Left ventricle myocardium inferior (tissue), 1 donor: ENCODE measurements at regions not wholly inside any gene's neighbourhood (a gene's known extent, or its start where the extent isn't known, plus 50 kb on each side); places are given as distances from the start of the nearest gene placed in this dataset.

ENCODE experiments used
- DNase-seq: peaks from one replicate; pipeline ENCODE4 v3.0.0-alpha.2; 2020
- H3K27ac ChIP-seq: fragments of 200-600 bp; replicated peaks from 2 replicates; pipeline ENCODE4 v1.8.0; 2021
- H3K27me3 ChIP-seq: fragments of 200-600 bp; 2 replicates; pipeline ENCODE4 v1.8.0; 2021; ENCODE audit warnings: low read depth
- H3K36me3 ChIP-seq: fragments of 200-600 bp; 2 replicates; pipeline ENCODE4 v1.8.0; 2021
- H3K4me1 ChIP-seq: fragments of 200-600 bp; 2 replicates; pipeline ENCODE4 v1.8.0; 2021
- H3K4me3 ChIP-seq: fragments of 200-600 bp; 2 replicates; pipeline ENCODE4 v1.8.0; 2021; ENCODE audit warnings: mild to moderate bottlenecking, moderate library complexity
- H3K9me3 ChIP-seq: fragments of 200-600 bp; replicated peaks from 2 replicates; pipeline ENCODE4 v1.8.0; 2021
- intact Hi-C: fragments of 100-400 bp; cut with micrococcal nuclease; formaldehyde crosslinking; loops from one replicate; pipeline ENCODE4 v1.11.0; 2022
- TF ChIP-seq, protein P1 (sequence below): fragments of 200-600 bp; IDR thresholded peaks from 2 replicates; pipeline ENCODE4 v1.8.0; 2021; ENCODE audit warnings: antibody characterized with exemption, mild to moderate bottlenecking, borderline replicate concordance
- donor health status: DM: no; HTN: yes; CAD: no; lungs with severe emphysema.

DNA sequence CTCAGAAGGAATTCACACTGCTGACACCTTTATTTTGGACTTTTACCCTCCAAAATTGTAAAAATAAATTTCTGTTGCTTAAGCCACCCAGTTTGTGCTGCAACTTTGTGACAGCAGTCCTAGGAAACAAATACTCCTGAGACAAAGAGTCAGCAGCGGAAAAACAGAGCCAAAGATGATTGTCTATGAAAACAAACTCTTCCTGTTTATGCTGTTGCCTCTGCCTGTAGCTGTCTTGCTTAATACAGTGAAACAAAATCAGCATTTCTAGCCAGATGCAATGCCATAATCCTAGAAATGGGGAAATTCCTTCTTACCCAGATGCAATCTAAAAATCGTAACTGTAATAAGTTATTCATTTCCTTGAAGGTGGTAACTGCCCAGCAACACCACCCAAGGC is 387.5 kb upstream of the ATP11B start:
- no peaks in the 10 kb centered on the region for H3K27me3 ChIP-seq
- peaks cover 12% of the 10 kb centered on the region for H3K9me3 ChIP-seq
- TF ChIP-seq, protein P1, sequence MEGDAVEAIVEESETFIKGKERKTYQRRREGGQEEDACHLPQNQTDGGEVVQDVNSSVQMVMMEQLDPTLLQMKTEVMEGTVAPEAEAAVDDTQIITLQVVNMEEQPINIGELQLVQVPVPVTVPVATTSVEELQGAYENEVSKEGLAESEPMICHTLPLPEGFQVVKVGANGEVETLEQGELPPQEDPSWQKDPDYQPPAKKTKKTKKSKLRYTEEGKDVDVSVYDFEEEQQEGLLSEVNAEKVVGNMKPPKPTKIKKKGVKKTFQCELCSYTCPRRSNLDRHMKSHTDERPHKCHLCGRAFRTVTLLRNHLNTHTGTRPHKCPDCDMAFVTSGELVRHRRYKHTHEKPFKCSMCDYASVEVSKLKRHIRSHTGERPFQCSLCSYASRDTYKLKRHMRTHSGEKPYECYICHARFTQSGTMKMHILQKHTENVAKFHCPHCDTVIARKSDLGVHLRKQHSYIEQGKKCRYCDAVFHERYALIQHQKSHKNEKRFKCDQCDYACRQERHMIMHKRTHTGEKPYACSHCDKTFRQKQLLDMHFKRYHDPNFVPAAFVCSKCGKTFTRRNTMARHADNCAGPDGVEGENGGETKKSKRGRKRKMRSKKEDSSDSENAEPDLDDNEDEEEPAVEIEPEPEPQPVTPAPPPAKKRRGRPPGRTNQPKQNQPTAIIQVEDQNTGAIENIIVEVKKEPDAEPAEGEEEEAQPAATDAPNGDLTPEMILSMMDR, result no peak
- DNase-seq, result no peak
- H3K4me3 ChIP-seq, result no peak overlapping the region
- no peak overlapping the region for H3K27ac ChIP-seq
- H3K4me1 ChIP-seq, result no peaks in the 10 kb centered on the region
- H3K36me3 ChIP-seq, result no peaks in the 10 kb centered on the region
- intact Hi-C loops, result no loop called here

DNA sequence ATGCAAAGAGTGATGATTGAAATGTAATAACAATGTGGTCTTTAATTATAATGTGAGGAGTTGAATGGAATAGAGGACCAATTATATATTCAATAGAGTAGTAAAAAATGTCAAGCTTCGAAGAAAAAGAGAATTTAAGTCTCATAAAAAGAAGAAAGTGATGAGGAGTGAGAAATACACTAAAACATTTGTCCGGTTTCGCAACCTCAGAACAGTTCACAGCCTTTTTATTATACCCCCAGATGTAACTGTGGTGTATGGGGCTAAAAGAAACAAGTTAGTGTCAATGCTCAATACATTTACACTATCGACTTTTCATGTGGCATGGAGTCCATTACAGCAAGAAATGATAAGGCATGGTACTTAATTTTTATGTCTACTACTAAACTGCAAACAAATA is 386.5 kb upstream of the ATP11B start:
- H3K36me3 ChIP-seq, result no peaks in the 10 kb centered on the region
- TF ChIP-seq, protein P1, result no peak
- H3K9me3 ChIP-seq, result peaks cover 12% of the 10 kb centered on the region

DNA sequence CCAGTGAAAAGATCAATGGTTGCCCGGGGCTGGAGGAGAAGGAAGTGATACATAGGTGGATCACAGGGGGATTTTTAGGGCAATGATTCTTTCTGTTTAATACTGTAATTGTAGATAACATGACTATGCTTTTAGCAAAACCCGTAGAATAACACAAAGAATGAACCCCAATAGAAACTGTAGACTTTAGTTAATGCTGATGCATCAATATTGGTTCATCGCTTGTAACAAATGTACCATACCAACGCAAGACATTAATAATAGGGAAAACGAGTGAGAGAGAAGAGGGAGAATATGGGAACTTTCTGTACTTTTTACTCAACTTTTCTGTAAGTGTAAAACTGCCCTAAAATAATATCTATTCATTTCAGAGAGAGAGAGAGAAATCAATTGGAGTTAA is 383.3 kb upstream of the ATP11B start:
- no peak for DNase-seq
- Histone ChIP-seq H3K27ac (no peak overlapping the region), H3K4me1 (no peaks in the 10 kb centered on the region)

More for the DNA sequence above, 386.5 kb upstream of the ATP11B start:
- Histone ChIP-seq H3K4me3 (no peak overlapping the region), H3K27ac (no peak overlapping the region), H3K4me1 (no peaks in the 10 kb centered on the region), H3K27me3 (no peaks in the 10 kb centered on the region)
- DNase-seq, result no peak
- intact Hi-C loops, result no loop called here

DNA sequence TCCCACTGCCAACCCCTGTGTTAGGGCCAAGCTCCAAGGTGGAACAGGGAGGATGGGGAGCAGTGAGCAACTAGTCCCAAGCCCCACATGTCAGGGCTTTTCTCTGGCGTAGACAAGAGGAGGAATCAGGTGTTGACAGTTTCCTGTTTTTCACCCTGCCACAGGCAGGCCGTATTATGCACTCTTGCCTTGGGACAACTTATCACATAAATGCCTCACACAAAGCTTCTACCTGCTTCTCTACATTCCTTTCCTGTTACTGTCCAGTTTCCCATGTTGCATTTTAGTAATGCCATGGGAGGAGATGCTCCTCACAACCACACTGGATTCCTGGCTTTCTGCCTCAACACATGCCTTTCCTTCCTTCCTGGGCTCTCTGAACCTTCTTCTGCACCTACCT is 381.2 kb upstream of the ATP11B start:
- no peaks in the 10 kb centered on the region for H3K36me3 ChIP-seq
- no peaks in the 10 kb centered on the region for H3K4me1 ChIP-seq
- H3K27ac ChIP-seq, result no peak overlapping the region

More for the DNA sequence above, 383.3 kb upstream of the ATP11B start:
- no peak overlapping the region for H3K4me3 ChIP-seq
- intact Hi-C loops, result no loop called here
- no peaks in the 10 kb centered on the region for H3K9me3 ChIP-seq
- H3K27me3 ChIP-seq, result no peaks in the 10 kb centered on the region
- TF ChIP-seq, protein P1, result no peak
- no peaks in the 10 kb centered on the region for H3K36me3 ChIP-seq

DNA sequence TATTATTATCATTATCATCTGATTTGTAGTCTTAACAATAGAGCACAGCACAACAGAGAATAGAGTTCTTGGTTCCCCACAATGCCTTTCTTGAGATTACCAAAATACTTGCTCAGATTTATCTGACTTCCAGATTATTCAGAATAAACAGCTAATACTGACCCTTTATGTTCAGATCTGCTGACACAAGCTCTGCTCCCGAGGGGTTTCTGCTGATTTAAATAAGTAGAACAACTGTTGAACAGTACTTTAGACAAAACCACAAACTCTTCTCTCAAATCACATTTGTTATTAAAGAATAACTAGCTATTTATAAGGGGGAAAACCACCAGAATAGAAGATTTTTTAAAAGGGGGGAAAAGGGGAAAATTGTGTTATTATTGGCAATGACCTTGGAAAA is 380.2 kb upstream of the ATP11B start:
- no peaks in the 10 kb centered on the region for H3K27me3 ChIP-seq
- DNase-seq, result no peak
- H3K4me1 ChIP-seq, result no peaks in the 10 kb centered on the region
- intact Hi-C loops, result no loop called here
- no peaks in the 10 kb centered on the region for H3K36me3 ChIP-seq
- no peak overlapping the region for H3K4me3 ChIP-seq
- TF ChIP-seq, protein P1, result no peak
- H3K9me3 ChIP-seq, result no peaks in the 10 kb centered on the region
- H3K27ac ChIP-seq, result no peak overlapping the region

More for the DNA sequence above, 381.2 kb upstream of the ATP11B start:
- Histone ChIP-seq H3K27me3 (no peaks in the 10 kb centered on the region), H3K4me3 (no peak overlapping the region), H3K9me3 (no peaks in the 10 kb centered on the region)
- TF ChIP-seq, protein P1, result no peak
- intact Hi-C loops, result no loop called here
- no peak for DNase-seq

DNA sequence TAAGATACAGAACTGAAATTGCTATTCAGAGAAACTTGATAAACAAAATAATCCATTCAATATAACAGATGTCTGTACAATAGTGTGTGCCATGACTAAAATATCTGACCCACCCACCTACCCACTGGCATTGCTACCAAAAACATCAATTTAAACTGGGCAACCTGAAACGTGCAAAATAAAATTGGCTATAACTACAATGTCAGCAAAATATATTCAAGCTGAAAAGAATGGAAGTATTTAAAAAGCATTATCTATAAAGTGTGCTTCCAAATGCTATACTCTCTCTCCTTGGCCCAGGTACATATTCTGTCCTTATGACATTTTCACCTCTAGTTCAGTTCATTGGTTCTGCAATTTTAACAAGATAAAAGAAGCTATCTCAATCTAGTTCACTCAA is 379.6 kb upstream of the ATP11B start:
- Histone ChIP-seq H3K4me1 (no peaks in the 10 kb centered on the region), H3K27ac (no peak overlapping the region), H3K27me3 (no peaks in the 10 kb centered on the region), H3K9me3 (no peaks in the 10 kb centered on the region), H3K36me3 (no peaks in the 10 kb centered on the region), H3K4me3 (no peak overlapping the region)
- TF ChIP-seq, protein P1, result no peak
- intact Hi-C loops, result no loop called here
- no peak for DNase-seq
